ENCODE measurements at regions not wholly inside any gene's neighbourhood (a gene's known extent, or its start where the extent isn't known, plus 50 kb on each side); places are given as distances from the start of the nearest gene placed in this dataset.

DNA sequence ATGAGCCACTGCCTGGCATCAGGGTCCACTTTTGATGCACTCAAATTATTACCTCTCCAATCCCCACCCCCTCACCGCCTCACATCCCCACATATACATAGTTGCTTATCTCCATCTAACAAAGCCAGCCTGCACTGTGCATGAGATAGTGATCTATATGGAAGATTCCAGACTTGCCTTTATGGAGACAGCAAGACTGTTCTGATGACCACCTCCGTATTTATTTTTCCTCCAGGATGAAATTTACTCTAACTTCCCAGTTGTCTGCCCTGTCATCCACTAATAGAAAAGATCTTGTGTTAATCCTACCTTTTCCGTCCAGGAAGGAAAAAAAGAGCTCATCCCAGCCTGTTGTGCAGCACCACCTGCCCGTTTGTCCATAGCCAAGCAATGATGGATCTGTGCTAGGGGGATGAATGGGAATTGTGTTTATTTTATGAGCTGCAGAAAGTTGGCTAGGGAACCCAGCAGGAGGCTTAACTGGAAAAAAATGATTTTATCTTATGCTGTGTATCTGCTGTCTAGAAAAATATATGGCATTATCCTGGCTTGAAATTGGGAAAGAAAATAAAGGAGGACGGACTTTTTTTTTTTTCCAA is 114.5 kb downstream of the CD47 start:
- no peaks in the 10 kb centered on the region for H3K9me3 Mint-ChIP-seq
- H3K4me3 Mint-ChIP-seq: no peak overlapping the region
- H3K27me3 Mint-ChIP-seq: no peaks in the 10 kb centered on the region
- no peaks in the 10 kb centered on the region for H3K36me3 Mint-ChIP-seq (ENCODE audit: low read depth)
- ChIA-PET CTCF (interaction anchor here (1.0 to 1.3 kb wide), 3 partner anchors 10 to 29 kb away, joined by 3 to 4 read pairs (median 3); no protein-coding TSS in a partner anchor), POLR2A (interaction anchor here (0.9 to 1.1 kb wide), 2 partner anchors 13 to 27 kb away, joined by 3 to 4 read pairs; no protein-coding TSS in a partner anchor)
- peak overlapping the region; percentile 53 for H3K27ac Mint-ChIP-seq
- DNase-seq: no peak
- intact Hi-C loops (cut with micrococcal nuclease): no loop called here
- TF ChIP-seq, protein P1, sequence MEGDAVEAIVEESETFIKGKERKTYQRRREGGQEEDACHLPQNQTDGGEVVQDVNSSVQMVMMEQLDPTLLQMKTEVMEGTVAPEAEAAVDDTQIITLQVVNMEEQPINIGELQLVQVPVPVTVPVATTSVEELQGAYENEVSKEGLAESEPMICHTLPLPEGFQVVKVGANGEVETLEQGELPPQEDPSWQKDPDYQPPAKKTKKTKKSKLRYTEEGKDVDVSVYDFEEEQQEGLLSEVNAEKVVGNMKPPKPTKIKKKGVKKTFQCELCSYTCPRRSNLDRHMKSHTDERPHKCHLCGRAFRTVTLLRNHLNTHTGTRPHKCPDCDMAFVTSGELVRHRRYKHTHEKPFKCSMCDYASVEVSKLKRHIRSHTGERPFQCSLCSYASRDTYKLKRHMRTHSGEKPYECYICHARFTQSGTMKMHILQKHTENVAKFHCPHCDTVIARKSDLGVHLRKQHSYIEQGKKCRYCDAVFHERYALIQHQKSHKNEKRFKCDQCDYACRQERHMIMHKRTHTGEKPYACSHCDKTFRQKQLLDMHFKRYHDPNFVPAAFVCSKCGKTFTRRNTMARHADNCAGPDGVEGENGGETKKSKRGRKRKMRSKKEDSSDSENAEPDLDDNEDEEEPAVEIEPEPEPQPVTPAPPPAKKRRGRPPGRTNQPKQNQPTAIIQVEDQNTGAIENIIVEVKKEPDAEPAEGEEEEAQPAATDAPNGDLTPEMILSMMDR (IDR thresholded peaks at IDR 0.05): no peak
- peaks cover 52% of the 10 kb centered on the region for H3K4me1 Mint-ChIP-seq (ENCODE audit: low read depth)
- peak; percentile 27 for ATAC-seq

DNA sequence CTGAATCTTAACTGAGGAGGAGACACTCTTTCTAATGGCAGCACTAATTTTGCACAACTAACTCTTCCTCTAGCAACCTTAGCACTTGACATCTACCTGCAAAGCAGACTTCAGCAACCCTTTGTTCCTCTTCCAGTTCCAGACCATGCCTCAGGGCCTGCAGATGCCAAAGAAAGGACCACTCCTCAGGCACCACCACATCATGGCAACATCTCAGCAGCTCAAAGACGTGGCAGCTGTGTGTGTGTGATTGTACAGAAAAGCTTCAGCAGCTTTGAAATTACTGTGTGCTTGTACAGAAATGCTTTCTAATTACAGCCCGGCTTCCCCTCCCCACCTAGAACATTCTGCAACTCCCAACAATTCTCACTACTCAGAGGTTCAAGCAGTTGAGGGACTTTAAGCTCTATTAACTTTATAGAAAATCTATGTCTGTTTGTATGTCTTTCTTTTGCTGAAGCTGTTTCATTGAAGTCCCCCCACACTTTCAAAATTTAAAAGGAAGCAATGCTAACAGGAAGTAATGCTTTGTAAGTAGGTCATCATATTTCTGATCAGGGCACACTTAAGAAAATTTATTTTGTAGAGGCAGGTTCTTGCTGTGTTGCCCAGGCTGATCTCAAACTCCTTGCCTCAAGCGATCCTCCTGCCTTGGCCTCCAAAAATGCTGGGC is 115.2 kb downstream of the CD47 start:
- H3K9me3 Mint-ChIP-seq: no peaks in the 10 kb centered on the region
- no peak overlapping the region for H3K4me3 Mint-ChIP-seq
- no peaks in the 10 kb centered on the region for H3K36me3 Mint-ChIP-seq (ENCODE audit: low read depth)
- TF ChIP-seq, protein P1 (IDR thresholded peaks at IDR 0.05): no peak
- H3K27me3 Mint-ChIP-seq: no peaks in the 10 kb centered on the region
- peak; percentile 20 for ATAC-seq
- intact Hi-C loops (cut with micrococcal nuclease): no loop called here
- H3K4me1 Mint-ChIP-seq (ENCODE audit: low read depth): peaks cover 52% of the 10 kb centered on the region
- ChIA-PET POLR2A (no interaction called here), CTCF (interaction anchor here (1.0 kb wide), 1 partner anchor 26 kb away, joined by 3 read pairs; no protein-coding TSS in a partner anchor)
- H3K27ac Mint-ChIP-seq: peak overlapping the region; percentile 53
- no peak for DNase-seq

DNA sequence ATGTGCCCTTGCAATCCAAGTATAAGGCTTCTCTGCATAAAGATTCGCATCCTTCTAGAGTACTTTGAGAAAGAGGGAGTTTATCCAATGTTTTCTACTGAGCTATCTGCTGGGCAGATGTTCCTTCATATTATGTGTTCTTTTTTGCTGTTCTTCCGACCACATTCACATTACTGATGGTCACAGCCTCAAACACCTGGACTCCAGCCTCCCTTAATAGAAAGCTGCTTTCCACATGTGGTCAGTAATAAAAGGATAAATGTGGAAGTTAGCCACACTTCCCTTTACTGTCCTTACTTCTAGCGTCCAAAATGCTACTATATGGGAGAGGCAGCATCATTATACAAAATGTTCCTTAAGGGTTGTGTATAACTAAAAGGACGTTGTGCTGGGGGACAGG is 116.9 kb downstream of the CD47 start:
- H3K4me3 Mint-ChIP-seq: no peak overlapping the region
- peaks cover 52% of the 10 kb centered on the region for H3K4me1 Mint-ChIP-seq (ENCODE audit: low read depth)
- POLR2A ChIA-PET: no interaction called here
- CTCF ChIA-PET: interaction anchor here (0.8 to 1.0 kb wide), 2 partner anchors 17 to 46 kb away, joined by 3 read pairs; no protein-coding TSS in a partner anchor
- H3K9me3 Mint-ChIP-seq: no peaks in the 10 kb centered on the region
- intact Hi-C loops (cut with micrococcal nuclease): no loop called here
- ATAC-seq (no peak), DNase-seq (no peak)
- no peak overlapping the region for H3K27ac Mint-ChIP-seq
- TF ChIP-seq, protein P1 (IDR thresholded peaks at IDR 0.05): no peak
- H3K36me3 Mint-ChIP-seq (ENCODE audit: low read depth): no peaks in the 10 kb centered on the region
- H3K27me3 Mint-ChIP-seq: no peaks in the 10 kb centered on the region

DNA sequence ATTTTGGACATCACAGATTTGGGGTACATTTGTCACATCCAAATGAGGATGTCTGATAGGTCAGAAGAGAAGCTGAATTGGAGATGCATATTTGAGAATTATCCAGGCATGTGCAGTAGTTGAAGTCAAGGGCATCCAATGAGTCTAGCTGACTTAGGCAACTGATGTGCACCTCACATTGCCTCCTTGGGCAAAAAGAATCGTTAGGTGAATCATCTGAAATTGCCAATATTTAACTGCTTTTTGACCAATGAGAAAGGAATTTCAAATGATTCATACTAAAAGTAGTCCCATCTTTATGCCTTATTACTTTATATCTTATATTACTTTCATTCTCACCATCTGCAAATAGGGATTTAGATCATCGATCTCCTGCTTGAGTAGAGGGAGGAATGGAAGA is 117.7 kb downstream of the CD47 start:
- TF ChIP-seq, protein P1 (IDR thresholded peaks at IDR 0.05): no peak
- H3K4me1 Mint-ChIP-seq (ENCODE audit: low read depth): peaks cover 44% of the 10 kb centered on the region
- intact Hi-C loops (cut with micrococcal nuclease): no loop called here
- H3K9me3 Mint-ChIP-seq: no peaks in the 10 kb centered on the region
- ChIA-PET CTCF (interaction anchor here (1.0 kb wide), 1 partner anchor 17 kb away, joined by 3 read pairs; no protein-coding TSS in a partner anchor), POLR2A (no interaction called here)
- no peak overlapping the region for H3K4me3 Mint-ChIP-seq
- H3K36me3 Mint-ChIP-seq (ENCODE audit: low read depth): no peaks in the 10 kb centered on the region
- H3K27me3 Mint-ChIP-seq: no peaks in the 10 kb centered on the region
- no peak overlapping the region for H3K27ac Mint-ChIP-seq
- DNase-seq (no peak), ATAC-seq (no peak)

DNA sequence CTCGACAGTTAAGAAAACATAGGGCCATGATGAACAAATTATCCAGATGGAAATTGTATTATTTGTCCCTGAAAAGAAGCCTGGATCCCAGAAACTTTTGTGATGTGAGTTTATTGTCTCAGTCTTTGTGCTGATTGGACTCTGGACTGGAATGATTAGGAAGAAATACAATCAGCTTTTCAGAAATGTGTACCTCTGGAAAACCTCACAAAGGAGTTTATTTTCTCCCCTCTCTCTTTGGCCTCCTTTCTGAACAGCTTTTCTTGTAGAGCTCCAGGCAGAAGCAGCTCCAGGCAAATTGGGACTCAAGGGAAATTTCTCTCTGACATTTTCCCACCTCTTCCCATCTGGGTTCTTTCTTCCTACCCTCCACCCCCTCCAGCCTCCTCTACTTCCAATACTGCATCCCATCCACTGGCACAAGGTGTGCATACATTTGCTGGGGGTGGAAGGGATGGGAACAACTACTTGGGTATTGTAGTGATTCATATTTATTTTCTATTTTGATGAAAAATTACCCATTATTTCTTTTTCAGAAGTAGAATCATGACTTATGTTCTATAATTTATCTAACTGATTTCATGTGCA is 119.7 kb downstream of the CD47 start:
- CTCF ChIA-PET: interaction anchor here (1.0 kb wide), 2 partner anchors 9 to 249 kb away, joined by 3 to 5 read pairs; no protein-coding TSS in a partner anchor
- Mint-ChIP-seq H3K4me3 (no peak overlapping the region), H3K27ac (no peak overlapping the region), H3K27me3 (no peaks in the 10 kb centered on the region), H3K36me3 (ENCODE audit: low read depth) (no peaks in the 10 kb centered on the region), H3K4me1 (ENCODE audit: low read depth) (peaks cover 26% of the 10 kb centered on the region), H3K9me3 (no peaks in the 10 kb centered on the region)
- intact Hi-C loops (cut with micrococcal nuclease): no loop called here
- DNase-seq: no peak
- TF ChIP-seq, protein P1 (IDR thresholded peaks at IDR 0.05): no peak
- ATAC-seq: no peak
- POLR2A ChIA-PET: interaction anchor here (0.6 to 1.2 kb wide), 2 partner anchors 9 to 537 kb away, joined by 3 to 4 read pairs; no protein-coding TSS in a partner anchor
